Gastrocnemius medialis (tissue), 4 donors: ENCODE measurements at regions not wholly inside any gene's neighbourhood (a gene's known extent, or its start where the extent isn't known, plus 50 kb on each side); places are given as distances from the start of the nearest gene placed in this dataset.

Experiments
- ATAC-seq, 2 donors: fragments of 150-250 bp; one replicate each; pipeline ENCODE4 v1.9.1; 2016
- DNase-seq, 2 donors: peaks; one replicate each; pipeline ENCODE4 v3.0.0-alpha.2; 2019
- H3K27ac ChIP-seq, 4 donors: fragments of 200-600 bp; sonication (generic); 1 replicate in 1 of 4; 2 replicates in 3 of 4; pipeline ENCODE4 v1.5.1; 2016 to 2018; ENCODE audit warnings: mild to moderate bottlenecking in 2 of 4, moderate library complexity in 1 of 4
- H3K27me3 ChIP-seq, 3 donors: fragments of 200-600 bp; sonication (generic) in 2 of 3; 1 replicate in 1 of 3; 2 replicates in 2 of 3; pipeline versions ENCODE4 v1.5.1 to v1.6.0; 2016 to 2019; ENCODE audit warnings: mild to moderate bottlenecking in 1 of 3, moderate library complexity in 1 of 3
- H3K36me3 ChIP-seq, 2 donors: fragments of 200-600 bp; sonication (generic) in 1 of 2; one replicate each; pipeline ENCODE4 v1.5.1; 2017 to 2018
- H3K4me1 ChIP-seq, 2 donors: fragments of 200-600 bp; sonication (generic) in 1 of 2; one replicate each; pipeline ENCODE4 v1.5.1; 2016 to 2017; ENCODE audit warnings: mild to moderate bottlenecking in 2 of 2
- H3K4me3 ChIP-seq, 4 donors: fragments of 200-600 bp; sonication (generic) in 3 of 4; 1 replicate in 1 of 4; 2 replicates in 3 of 4; pipeline ENCODE4 v1.5.1; 2016 to 2019; ENCODE audit warnings: mild to moderate bottlenecking in 2 of 4
- H3K9me3 ChIP-seq, 3 donors: fragments of 200-600 bp; sonication (generic) in 2 of 3; 1 replicate in 1 of 3; 2 replicates in 2 of 3; pipeline ENCODE4 v1.5.1; 2016 to 2019
- POLR2A ChIP-seq, 2 donors: fragments of 450-650 bp; IDR thresholded peaks; one replicate each; pipeline ENCODE4 v1.6.1; 2017; ENCODE audit warnings: antibody characterized with exemption in 2 of 2, mild to moderate bottlenecking in 2 of 2, moderate library complexity in 2 of 2
- in situ Hi-C, 4 donors: fragments of 200-750 bp; cut with MboI; loops; one replicate each; pipeline versions ENCODE4 v1.15.0 to v1.8.0; 2017; ENCODE audit warnings: low sequenced_read_pairs in 4 of 4
- intact Hi-C: fragments of 100-400 bp; cut with DNase I; formaldehyde crosslinking; loops from one replicate; pipeline ENCODE4 v1.15.1; 2023; ENCODE audit warnings: low total_unique reads
- TF ChIP-seq, protein P1 (sequence below), 5 experiments: fragments of 450-650 bp in 3 of 5; fragments of 200-600 bp in 2 of 5; sonication (generic) in 2 of 5; IDR thresholded peaks in 4 of 5; conservative IDR thresholded peaks in 1 of 5; 1 replicate in 4 of 5; 2 replicates in 1 of 5; pipeline ENCODE4 v1.5.1; 2016 to 2019; ENCODE audit warnings: antibody characterized with exemption in 5 of 5, mild to moderate bottlenecking in 3 of 5, moderate library complexity in 3 of 5

DNA sequence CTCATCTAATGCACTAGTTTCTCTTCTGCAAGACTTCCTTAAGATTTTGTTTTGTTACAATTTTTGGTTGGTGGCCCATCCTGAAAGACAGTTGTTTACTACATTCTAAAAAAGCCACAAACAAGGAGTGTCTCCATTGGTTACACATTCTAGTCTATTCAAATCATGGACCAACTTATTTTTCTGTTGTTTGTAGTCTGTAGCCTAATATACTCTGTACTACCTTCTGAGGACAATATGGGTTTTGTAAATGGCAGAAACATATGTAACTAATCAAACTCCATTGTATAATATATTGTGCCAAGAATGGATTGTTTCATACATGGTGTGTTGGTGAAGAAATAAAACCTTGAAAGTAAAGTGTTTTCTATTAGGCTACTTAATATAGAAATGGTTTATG is 79.5 kb upstream of the DHX40 start:
- H3K4me3 ChIP-seq = no peak overlapping the region
- no peak for DNase-seq
- TF ChIP-seq POLR2A (IDR thresholded peaks at IDR 0.05) = no peak
- TF ChIP-seq, protein P1, sequence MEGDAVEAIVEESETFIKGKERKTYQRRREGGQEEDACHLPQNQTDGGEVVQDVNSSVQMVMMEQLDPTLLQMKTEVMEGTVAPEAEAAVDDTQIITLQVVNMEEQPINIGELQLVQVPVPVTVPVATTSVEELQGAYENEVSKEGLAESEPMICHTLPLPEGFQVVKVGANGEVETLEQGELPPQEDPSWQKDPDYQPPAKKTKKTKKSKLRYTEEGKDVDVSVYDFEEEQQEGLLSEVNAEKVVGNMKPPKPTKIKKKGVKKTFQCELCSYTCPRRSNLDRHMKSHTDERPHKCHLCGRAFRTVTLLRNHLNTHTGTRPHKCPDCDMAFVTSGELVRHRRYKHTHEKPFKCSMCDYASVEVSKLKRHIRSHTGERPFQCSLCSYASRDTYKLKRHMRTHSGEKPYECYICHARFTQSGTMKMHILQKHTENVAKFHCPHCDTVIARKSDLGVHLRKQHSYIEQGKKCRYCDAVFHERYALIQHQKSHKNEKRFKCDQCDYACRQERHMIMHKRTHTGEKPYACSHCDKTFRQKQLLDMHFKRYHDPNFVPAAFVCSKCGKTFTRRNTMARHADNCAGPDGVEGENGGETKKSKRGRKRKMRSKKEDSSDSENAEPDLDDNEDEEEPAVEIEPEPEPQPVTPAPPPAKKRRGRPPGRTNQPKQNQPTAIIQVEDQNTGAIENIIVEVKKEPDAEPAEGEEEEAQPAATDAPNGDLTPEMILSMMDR (IDR thresholded peaks at IDR 0.05 in 4 of 5, conservative IDR thresholded peaks at IDR 0.05 in 1 of 5) = no peak
- H3K4me1 ChIP-seq = peaks cover 11 to 25% of the 10 kb centered on the region in 2 donors
- no peak overlapping the region for H3K27ac ChIP-seq
- no peaks in the 10 kb centered on the region for H3K36me3 ChIP-seq
- intact Hi-C loops = no loop called here
- in situ Hi-C loops = no loop called here
- H3K27me3 ChIP-seq = no peaks in the 10 kb centered on the region
- H3K9me3 ChIP-seq = no peaks in the 10 kb centered on the region
- no peak for ATAC-seq

DNA sequence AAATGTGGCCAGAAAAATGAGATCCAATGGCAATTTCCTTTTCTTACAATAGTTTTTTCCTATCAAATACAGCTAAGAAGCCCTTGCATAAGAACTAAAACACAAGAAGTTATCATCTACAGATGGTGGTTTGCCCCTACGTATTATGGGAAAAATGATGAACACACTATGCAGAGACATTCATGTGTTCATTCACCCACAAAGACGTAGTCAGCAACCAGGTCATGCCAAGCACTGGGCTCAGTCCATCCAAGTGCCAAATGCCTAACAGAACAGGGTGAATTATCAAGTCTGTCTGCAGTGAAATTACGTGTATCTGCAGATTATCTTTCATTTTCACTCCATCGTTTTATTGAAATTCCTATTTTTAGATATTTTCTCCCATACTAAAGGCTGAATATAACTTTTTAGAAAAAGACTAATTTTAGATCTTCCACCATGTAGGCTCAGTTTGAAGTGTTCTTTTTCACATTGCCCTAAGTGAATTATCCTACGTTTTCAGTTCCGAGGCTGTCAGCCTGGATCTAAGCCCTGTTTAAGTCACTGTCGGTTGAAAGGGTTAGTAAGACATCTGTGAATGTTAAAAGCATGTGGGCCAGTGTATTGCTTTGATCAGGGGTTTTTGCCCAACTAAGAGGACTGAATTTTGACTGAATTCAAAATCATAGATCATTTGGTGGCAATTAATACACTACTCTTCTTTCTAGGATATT is 78.1 kb upstream of the DHX40 start:
- H3K4me3 ChIP-seq = no peak overlapping the region
- in situ Hi-C loops (no loop called here), intact Hi-C loops (no loop called here)
- DNase-seq = no peak
- no peaks in the 10 kb centered on the region for H3K36me3 ChIP-seq
- H3K27me3 ChIP-seq = no peaks in the 10 kb centered on the region
- no peak for ATAC-seq
- H3K27ac ChIP-seq = peak overlapping the region in 2 of 4 donors; percentile 10 to 59
- peaks cover 21 to 30% of the 10 kb centered on the region in 2 donors for H3K4me1 ChIP-seq
- H3K9me3 ChIP-seq = no peaks in the 10 kb centered on the region
- TF ChIP-seq POLR2A (IDR thresholded peaks at IDR 0.05) = no peak
- TF ChIP-seq, protein P1 (IDR thresholded peaks at IDR 0.05 in 4 of 5, conservative IDR thresholded peaks at IDR 0.05 in 1 of 5) = no peak

DNA sequence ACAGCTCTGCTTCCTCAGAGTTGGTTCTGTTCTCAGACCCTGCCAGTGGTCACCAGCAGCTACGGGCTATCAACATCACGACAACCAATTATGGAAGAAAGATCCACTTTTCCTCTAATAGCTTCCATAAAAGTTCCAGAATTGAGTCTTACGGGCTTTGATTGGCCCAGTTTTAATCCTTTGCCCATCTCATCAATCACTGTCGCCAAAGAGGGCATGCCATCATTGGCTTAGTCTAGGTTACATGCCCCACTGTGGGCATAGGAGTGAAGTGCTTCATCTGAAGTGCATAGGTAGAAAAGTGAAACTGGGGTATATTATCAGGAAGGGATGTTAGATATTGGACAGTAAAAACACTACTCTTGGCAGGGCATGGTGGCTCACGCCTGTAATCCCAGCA is 76.6 kb upstream of the DHX40 start:
- no peaks in the 10 kb centered on the region for H3K27me3 ChIP-seq
- H3K27ac ChIP-seq = peak overlapping the region in 1 of 4 donors; percentile 70
- ATAC-seq (no peak), DNase-seq (no peak)
- no peaks in the 10 kb centered on the region for H3K9me3 ChIP-seq
- no peak overlapping the region for H3K4me3 ChIP-seq
- TF ChIP-seq POLR2A (IDR thresholded peaks at IDR 0.05) = no peak
- TF ChIP-seq, protein P1 (IDR thresholded peaks at IDR 0.05 in 4 of 5, conservative IDR thresholded peaks at IDR 0.05 in 1 of 5) = no peak
- H3K36me3 ChIP-seq = no peaks in the 10 kb centered on the region
- H3K4me1 ChIP-seq = peaks cover 21 to 30% of the 10 kb centered on the region in 2 donors
- in situ Hi-C loops (no loop called here), intact Hi-C loops (no loop called here)

DNA sequence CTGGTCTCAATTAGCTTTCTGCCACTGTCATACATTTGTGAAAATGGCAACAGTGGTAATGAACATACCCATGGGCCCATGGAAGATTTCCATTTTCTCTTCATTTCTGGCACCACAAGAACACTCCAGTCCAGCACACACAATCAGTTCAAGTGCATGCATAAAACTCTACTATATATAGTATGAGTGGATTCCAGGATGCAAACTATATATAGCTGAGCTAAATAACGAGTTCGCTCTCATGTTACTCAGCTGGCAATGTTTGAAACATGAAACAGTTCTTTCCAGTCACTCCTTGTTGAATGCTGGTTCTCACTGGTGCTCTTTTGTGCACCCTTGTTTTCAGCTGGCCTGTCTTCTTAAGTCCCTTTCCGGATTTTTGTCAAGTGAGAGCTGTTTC is 75.2 kb upstream of the DHX40 start:
- H3K36me3 ChIP-seq = no peaks in the 10 kb centered on the region
- peak overlapping the region; percentile 70 to 79 (median 72) for H3K27ac ChIP-seq
- no peak overlapping the region for H3K4me3 ChIP-seq
- H3K27me3 ChIP-seq = no peaks in the 10 kb centered on the region
- peaks cover 21 to 32% of the 10 kb centered on the region in 2 donors for H3K4me1 ChIP-seq
- no peak for TF ChIP-seq POLR2A (IDR thresholded peaks at IDR 0.05)
- TF ChIP-seq, protein P1 (IDR thresholded peaks at IDR 0.05 in 4 of 5, conservative IDR thresholded peaks at IDR 0.05 in 1 of 5) = no peak
- in situ Hi-C loops (no loop called here), intact Hi-C loops (no loop called here)
- H3K9me3 ChIP-seq = no peaks in the 10 kb centered on the region
- ATAC-seq (peak; percentile 97 to 99), DNase-seq (peak; percentile 22 to 25)
